GM19438 (cell line): ENCODE measurements at regions not wholly inside any gene's neighbourhood (a gene's known extent, or its start where the extent isn't known, plus 50 kb on each side); places are given as distances from the start of the nearest gene placed in this dataset.

ENCODE experiments used
- ATAC-seq: cut with Tn5 transposase; IDR thresholded peaks from one replicate; pipeline ENCODE4 v1.9.1; 2021; ENCODE audit warnings: low read depth; ENCODE audit not compliant: unreplicated experiment

DNA sequence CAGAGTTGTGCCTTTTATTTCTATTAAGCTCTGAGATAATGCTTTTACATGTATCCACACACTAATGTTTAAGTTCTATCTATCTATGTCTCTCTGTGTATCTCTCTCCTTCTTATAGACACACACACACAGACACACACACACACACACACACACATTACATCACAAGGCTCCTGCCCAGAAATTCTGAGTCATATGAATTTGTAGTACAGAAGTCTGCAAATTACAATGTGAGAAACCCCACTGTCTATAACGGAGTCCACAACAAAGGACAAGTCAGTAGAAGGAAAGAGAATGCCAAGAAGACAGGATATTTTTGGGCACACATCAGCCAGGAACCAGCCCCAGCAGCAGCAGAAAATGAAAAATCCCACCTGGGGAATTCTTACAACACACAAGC, 142.4 kb downstream of the EN1 start:
- ATAC-seq: no peak

DNA sequence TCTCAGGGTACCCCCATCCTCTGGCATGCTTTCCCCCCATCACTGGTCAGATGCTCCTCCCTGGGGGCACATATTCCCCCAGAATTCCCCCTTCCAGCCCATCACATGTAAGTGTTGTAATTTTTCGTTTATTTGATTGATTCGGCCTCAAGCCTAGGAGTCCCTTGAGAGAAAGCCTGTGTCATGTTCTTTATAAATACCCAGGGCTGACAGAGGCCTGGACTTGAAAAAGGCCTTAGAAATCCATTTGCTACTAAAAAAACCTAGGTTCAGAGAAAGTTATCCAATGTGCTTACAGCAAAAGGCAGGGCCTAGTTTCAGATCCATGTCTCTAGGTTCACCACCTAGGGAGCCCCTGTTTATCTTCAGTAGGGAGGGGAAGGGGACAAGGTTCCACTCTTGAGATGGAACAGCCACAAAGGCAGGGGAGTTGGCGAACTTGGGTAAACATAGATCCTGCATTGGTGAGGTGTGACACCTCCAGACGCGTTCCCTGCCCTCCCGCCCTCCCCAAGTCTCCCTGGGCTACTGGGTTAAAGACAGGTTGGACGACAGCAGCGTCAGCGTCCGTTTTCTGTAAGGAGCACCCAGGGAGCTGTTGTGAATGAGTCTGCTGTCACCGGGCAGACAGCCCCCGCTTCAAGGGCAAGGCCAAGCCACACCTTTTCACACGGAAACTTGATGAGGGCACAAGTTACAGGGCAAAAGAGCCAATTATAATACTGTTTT, 147.8 kb downstream of the EN1 start:
- ATAC-seq: no peak

DNA sequence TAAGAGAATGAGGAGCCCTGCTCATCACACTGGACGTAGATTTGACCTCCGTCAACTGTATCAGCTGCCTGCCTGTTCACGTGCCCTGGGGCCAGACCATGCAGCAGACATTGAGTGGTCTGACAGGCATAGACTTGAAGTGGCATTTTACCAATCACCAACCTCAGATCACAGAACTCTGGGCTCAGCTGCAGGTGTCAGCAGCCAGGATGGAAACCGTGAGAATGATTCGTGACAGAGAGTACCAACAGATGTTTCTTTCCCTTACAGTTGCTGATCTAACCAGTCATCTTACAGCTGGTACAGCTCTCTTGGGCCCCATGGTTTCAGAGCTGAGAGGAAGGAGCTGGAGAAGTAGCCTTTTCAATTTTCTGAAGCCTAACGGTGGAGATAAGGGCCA, 148.9 kb downstream of the EN1 start:
- ATAC-seq: no peak

DNA sequence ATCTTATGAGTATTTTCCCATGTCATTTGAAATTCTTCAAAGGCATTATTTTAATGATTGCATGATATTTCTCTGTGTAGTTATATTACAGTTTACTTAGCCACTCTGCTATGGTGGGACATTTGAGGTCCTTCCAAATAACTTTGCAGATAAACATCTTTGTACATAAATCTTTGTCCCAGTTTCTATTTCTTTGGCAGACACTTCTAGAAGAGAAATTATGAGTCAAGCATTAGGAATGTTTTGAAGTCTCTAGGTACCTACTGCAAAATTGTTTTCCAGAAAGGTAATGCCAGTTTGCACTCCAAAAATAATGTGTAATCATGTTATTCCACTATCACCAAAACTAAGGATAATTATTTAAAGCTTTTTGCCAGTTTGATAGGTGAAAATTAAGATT, 149.7 kb downstream of the EN1 start:
- no peak for ATAC-seq

DNA sequence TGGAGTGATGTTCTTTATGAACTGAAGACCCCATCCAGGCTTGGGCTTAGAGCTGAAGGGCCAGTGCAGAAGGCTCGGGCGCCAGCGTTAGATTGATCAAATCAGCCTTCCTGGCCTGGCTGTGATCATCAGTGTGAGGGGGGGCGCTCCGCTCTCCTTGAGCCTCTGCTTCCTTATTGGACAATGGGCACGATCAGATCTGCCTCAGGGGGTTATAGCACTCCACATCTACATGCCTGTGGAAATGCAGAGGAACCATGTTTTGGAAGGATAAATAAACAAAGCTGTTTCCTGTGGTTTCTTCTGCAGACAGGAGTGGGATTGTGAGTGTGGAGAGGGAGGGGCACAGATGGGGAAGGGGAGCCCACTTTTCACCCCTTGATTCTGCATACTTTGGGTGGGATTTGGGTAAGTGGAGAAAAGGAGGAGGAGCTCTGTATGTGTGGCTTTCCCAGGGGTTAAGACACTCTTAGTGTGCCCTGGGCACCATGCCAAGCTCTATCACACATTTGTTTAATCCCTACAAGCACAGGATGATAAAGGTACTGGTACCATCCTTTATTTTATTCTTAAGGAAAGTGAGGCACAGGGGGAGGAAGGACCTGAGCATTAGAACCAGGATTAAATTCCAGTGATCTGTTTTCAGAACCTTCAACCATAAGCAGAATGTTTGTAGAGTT, 150.5 kb downstream of the EN1 start:
- no peak for ATAC-seq

DNA sequence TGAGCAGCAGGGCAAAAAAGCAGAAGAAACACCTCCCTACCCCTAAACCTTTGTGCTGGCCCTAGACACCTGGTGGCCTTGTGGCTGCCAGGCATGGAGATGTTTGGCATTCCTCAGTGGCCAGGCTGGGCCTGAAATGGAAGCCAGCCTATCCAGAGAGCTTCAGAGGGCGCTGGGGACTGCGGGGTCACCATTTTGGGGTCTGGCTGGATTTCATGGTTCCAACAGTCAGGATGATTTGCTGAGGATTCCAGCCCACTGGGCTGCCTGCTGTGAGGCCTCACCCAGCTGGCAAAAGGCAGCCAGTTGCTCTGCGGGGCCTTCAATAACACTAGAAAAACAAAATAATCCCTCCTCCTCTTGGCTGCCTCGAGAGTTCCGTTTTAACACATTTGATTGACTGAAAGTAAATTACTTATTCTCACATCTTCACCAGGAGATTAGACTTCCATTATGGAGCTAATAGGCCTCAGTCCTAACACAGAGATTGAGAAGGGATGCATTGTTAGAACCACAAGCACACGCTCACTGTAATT, 154.1 kb downstream of the EN1 start:
- no peak for ATAC-seq

DNA sequence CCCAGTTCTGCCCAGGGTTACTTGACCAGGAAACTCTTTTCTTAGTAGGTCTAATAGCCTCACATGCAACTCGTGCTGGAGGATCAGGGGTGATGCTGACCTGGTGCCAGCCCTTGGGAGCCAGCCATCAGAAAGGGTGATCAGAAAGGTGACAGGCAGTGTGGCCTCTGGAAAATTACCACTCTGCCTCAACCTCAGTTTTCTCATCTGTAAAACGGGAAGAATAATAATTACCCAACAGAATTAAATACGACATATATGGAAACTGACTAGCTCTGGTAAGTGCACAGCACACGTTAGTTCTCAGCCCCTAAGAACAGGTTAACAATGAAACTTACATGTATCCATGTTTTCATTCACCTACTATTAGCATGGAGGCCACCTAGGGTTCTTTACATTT, 157.6 kb downstream of the EN1 start:
- no peak for ATAC-seq

DNA sequence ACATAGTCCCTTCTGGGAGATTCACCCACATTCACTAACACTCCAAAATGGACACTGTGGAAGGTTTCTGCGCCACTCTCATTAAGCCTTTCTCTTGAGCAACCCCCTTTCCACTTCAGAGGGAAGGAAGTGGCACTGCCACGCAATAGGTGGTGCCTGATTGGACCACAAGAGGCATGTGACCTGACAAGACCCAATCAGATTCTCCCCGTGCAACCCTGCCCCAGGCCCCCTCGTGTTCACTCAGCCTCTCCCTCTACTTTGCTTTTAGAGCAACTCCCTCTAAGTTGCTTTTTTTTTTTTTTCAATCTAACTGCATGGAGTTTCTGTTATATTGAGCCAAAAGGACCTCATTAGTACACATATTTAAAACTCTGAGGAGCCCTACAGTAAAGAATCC, 158.0 kb downstream of the EN1 start:
- no peak for ATAC-seq

DNA sequence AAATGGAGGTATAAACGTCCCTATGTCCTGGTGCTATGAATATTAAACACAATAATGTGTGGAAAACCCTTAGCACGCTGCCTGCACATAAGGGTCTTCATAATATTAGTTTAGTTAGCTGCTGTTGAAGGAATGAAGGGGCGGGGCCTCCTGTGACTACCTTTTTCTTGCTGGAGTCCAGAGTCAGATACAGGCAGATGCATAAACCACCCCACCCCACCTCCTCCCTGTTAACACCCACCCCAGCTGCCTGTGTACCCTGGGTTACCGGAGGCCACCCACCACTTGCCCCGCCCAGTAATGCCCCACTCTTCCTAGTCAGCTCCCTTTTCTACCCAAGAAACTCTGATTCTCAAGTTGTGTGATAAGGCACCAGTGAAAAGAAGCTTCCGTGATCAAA, 158.4 kb downstream of the EN1 start:
- no peak for ATAC-seq

DNA sequence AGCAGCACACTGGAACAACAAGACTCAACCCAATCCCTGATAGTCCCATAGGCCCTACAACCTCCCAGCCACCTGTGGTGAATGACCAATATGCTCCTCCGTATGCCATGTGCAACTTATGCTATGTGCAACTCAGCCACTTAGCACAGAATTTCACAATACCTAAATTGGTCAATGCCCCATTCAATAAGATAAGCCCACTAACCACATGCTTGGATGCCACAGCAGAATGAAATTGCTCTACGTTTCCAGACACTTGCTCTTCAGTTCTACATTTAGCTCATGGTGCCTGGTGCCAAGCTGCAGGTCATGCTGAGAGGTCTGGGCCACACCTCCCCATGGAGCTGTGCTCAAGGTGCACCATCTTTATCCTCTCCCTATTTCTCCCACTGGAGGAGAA, 159.8 kb downstream of the EN1 start:
- ATAC-seq: no peak

DNA sequence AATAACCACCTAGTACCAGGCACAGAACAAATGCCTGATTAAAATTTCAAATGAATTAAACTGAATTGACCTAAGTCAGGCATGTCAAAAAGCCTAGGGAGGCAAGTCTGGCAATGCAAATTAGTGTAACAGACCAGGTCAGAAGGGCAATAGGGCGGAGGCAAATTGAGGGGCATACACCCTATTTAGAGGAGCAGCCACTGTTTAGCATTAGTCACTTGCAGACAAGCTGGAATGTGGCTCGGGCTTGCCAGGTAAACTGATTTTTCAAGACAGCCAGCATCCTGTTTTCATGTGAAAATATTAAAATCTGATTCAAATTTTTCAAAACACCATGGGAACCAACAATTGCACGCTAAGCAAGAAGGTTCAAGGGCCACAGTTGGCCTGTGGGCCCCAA, 160.3 kb downstream of the EN1 start:
- no peak for ATAC-seq

DNA sequence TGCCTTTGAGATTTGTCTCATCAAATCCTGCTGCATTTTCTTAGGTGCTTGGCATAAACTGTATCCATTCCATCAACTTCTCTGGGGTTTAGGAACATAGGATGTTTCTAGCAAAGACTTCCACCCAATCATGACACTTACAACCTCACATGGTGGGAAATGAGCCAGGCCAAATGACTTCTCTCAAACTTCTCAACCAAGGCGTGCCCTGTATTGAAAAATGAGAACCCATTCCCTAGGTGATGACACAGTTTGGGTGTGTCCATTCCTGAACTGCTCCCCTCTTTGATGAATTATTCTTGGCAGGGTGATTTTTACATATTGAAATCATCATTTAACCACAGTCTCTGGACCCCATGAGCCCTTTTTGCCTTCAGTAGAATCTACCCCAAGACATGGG, 161.1 kb downstream of the EN1 start:
- no peak for ATAC-seq

DNA sequence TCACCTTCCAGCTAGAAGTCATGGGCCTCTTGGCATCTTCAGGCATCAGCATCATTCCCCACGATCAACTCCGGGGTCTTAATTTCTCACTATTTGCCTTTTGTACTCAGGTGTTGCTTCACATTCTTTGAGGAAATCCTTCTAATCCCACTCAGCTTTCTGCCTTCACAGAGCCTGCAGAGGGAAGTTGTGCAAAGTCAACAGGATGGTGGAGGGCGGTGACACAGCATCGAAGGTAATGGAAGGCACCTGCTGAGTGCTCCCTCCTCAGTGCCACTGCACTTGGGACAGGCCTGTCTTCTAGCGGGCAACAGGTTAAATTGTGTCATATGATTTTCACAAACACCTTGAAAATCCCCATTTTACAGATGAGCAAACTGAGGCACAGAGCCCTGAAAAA, 164.0 kb downstream of the EN1 start:
- no peak for ATAC-seq

DNA sequence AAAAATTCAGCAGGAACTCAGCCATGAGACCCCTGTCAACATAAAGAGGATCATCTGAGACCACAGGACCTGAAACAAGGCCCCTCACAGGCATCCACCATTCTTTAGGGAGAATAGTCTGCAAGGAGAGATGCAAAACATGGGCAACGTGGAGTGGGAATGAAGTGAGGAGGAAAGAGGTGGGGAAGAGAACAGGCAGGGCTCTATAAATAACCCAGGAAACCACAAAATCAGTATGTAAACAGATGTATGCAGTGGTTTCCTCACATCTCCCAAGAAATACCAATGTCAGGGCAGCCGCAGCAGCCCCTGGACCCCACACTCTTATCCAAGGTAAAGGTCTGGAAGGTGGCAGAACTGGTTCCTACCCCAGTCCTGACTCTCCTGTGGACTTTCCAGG, 168.5 kb downstream of the EN1 start:
- no peak for ATAC-seq

DNA sequence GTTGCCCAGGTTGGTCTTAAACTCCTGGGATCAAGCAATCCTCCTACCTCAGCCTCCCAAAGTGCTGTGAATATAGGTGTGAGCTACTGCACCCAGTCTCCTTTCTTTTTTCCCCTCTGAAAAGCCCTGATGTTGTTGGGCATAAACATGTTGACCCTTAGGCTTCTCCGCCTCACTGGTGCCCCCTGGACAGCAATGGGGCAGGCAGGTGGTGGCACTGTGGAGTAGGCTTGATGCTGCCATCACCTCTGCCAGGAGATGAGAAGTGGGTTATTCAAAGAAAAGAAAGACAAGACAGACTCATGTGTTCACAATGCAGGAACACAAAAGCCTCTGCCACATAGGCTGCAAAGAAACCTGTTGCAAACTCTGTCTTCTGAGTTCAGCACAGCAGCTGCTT, 169.9 kb downstream of the EN1 start:
- ATAC-seq: no peak

DNA sequence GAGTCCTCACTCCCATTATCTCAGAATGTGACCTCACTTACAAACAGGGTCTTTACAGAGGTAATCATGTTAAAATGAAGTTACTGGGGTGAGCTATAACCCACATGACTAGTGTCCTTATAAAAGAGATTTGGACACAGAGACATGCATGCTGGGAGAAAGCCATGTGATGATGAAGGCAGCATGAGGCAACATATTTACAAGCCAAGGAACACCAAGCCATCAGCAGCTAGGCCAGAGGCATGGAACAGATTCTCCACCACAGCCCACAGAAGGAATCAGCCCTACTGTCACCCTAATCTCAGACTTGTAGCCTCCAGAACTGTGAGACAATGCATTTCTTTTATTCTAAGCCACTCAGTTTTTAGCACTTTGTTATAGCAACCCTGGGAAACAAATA, 171.9 kb downstream of the EN1 start:
- no peak for ATAC-seq

DNA sequence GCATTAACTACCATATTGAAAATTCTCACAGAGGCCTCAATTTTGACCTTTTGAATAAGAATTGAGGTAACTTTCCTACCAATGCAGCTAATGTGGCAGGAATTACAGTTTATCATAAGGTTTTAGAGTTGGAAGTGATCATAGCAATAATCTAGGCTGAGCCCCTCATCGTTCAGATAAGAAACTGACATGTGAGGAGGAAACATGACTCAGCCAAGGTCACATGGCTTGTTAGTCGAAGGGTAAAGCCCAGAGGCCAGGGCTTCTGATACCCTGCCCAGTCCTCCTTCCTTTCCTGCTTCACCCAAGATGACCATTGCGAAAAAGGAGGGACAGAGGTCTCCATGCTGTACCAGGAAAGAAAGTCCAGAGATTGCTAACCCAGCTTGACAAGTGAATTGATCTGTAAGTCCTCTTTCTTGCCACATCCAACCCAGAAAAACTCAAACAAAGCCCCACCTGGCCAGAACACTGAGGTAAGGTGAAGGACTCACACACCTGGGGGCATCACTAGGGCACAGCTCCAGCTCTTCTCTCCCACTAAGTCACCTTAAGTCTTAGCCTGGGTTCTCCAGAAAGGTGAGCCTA, 174.8 kb downstream of the EN1 start:
- no peak for ATAC-seq

DNA sequence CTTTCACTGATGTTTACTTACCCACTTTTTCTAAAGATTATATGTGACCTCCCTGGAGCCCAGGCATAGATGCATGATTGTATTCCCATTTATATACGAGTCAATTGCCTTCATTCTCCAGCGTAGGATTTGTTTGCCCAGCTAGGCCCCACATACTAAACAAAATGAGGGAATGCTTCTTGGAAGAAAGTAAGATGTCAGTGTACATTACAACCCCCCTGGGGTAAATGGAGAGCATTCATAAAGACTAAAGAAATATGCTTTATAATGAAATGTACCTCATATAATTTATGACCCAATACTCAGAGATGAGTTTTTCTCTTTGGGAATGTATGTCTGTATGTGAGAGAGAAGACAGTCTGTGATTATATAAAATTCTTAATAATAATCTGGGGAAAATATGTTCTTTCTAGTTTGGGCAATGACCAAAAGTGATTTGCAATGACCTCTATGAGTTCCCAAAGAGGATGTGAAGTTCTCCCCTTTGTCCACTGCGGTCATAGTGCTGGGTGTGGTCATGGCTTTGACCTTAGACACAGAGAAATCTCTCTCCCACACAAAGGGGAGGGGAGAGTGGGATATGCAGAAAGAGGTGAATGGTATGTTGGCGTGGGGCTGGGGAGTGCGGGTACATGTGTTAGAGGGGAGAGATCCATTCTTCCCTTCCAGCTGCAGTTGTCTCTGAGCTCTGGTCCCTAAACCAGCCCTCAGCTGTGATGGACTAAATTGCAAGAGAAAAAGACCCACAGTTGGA, 175.6 kb downstream of the EN1 start:
- ATAC-seq: no peak

DNA sequence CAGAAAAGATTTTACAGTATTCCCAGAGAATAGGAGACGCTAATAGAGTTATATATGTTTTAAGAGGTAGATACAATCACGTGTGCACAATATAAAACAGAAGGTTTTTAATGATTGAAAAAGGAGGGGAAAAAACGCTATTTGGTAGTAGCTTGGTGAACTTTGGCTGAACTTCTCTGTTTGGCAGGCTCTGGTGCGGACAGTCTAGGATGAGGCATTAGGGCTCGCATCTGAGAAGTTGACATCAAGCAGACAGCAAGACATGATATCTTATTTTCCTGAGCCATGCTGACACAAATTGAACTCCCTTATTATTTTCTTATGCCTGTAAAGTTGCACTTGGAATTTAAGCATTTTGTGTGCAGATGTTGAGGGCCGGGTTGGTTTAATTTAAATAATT, 176.6 kb downstream of the EN1 start:
- no peak for ATAC-seq

DNA sequence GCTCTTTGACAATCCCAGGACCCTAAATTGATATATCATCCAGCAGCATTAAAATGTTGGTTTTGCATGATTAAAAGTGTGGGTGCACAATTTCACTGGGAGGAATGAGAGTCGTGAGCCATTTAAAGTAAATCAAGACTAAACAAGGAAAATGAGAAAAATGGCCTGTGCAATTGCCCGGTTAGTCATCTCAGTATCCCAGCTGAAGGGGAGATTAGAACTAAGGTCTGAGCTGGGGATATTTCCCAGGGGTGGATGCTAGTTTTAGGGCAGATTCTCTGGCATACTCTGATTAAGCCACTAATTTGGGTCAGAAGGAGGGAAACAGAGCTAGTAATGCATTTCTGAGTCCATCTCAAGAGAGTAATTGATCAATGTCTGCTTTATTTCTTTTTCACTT, 177.2 kb downstream of the EN1 start:
- no peak for ATAC-seq

DNA sequence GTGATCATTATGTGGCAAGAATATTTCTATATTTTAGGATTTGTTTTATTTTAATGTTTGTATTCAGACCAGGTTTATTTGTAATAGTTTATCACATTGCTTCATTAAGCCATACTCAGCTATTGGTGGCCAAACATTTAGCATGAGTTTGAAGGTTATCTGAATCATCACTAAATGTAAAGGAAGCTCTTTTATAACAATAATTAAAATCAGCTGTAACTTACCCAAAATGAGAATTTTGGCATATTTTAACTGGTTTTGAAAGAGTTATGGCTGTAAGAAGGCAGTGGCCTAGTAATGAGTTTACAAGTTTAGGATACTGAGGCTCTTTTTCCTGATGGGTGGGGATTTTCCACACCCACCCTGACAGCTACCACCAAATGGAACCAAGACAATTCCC, 177.8 kb downstream of the EN1 start:
- no peak for ATAC-seq
